ENCODE measurements at regions not wholly inside any gene's neighbourhood (a gene's known extent, or its start where the extent isn't known, plus 50 kb on each side); places are given as distances from the start of the nearest gene placed in this dataset.

GRCh38 chr14:51535443-51536044 lies 116.2 kb upstream of the FRMD6 start:
- no peak overlapping the region for H3K27ac Mint-ChIP-seq (ENCODE audit: unreplicated experiment)
- H3K36me3 Mint-ChIP-seq (ENCODE audit: unreplicated experiment): no peaks in the 10 kb centered on the region

GRCh38 chr14:51538973-51539372 lies 112.7 kb upstream of the FRMD6 start:
- no peaks in the 10 kb centered on the region for H3K9me3 Mint-ChIP-seq (ENCODE audit: unreplicated experiment)
- no peaks in the 10 kb centered on the region for H3K36me3 Mint-ChIP-seq (ENCODE audit: unreplicated experiment)
- H3K27ac Mint-ChIP-seq (ENCODE audit: unreplicated experiment): no peak overlapping the region
- peaks cover 24% of the 10 kb centered on the region for H3K4me1 Mint-ChIP-seq (ENCODE audit: unreplicated experiment)
- H3K4me3 Mint-ChIP-seq (ENCODE audit: unreplicated experiment): no peak overlapping the region
- DNase-seq (ENCODE audit: extremely low spot score, unreplicated experiment): no peak
- H3K27me3 Mint-ChIP-seq (ENCODE audit: unreplicated experiment): no peaks in the 10 kb centered on the region
- TF ChIP-seq CTCF (IDR thresholded peaks at IDR 0.05): no peak

More at GRCh38 chr14:51535443-51536044, 116.2 kb upstream of the FRMD6 start:
- H3K9me3 Mint-ChIP-seq (ENCODE audit: unreplicated experiment): no peaks in the 10 kb centered on the region
- H3K4me3 Mint-ChIP-seq (ENCODE audit: unreplicated experiment): no peak overlapping the region
- DNase-seq (ENCODE audit: extremely low spot score, unreplicated experiment): no peak
- peaks cover 38% of the 10 kb centered on the region for H3K4me1 Mint-ChIP-seq (ENCODE audit: unreplicated experiment)
- H3K27me3 Mint-ChIP-seq (ENCODE audit: unreplicated experiment): no peaks in the 10 kb centered on the region
- TF ChIP-seq CTCF (IDR thresholded peaks at IDR 0.05): no peak

GRCh38 chr14:51539571-51540037 lies 112.1 kb upstream of the FRMD6 start:
- DNase-seq (ENCODE audit: extremely low spot score, unreplicated experiment): no peak
- Mint-ChIP-seq H3K9me3 (ENCODE audit: unreplicated experiment) (no peaks in the 10 kb centered on the region), H3K27ac (ENCODE audit: unreplicated experiment) (peak overlapping the region; percentile 75), H3K36me3 (ENCODE audit: unreplicated experiment) (no peaks in the 10 kb centered on the region), H3K4me3 (ENCODE audit: unreplicated experiment) (no peak overlapping the region), H3K4me1 (ENCODE audit: unreplicated experiment) (peaks cover 18% of the 10 kb centered on the region), H3K27me3 (ENCODE audit: unreplicated experiment) (no peaks in the 10 kb centered on the region)
- TF ChIP-seq CTCF (IDR thresholded peaks at IDR 0.05): no peak

GRCh38 chr14:51540364-51540763 lies 111.3 kb upstream of the FRMD6 start:
- no peak for DNase-seq (ENCODE audit: extremely low spot score, unreplicated experiment)
- TF ChIP-seq CTCF (IDR thresholded peaks at IDR 0.05): no peak
- no peaks in the 10 kb centered on the region for H3K27me3 Mint-ChIP-seq (ENCODE audit: unreplicated experiment)
- no peaks in the 10 kb centered on the region for H3K36me3 Mint-ChIP-seq (ENCODE audit: unreplicated experiment)
- no peak overlapping the region for H3K4me3 Mint-ChIP-seq (ENCODE audit: unreplicated experiment)
- peaks cover 17% of the 10 kb centered on the region for H3K4me1 Mint-ChIP-seq (ENCODE audit: unreplicated experiment)
- no peaks in the 10 kb centered on the region for H3K9me3 Mint-ChIP-seq (ENCODE audit: unreplicated experiment)
- no peak overlapping the region for H3K27ac Mint-ChIP-seq (ENCODE audit: unreplicated experiment)

GRCh38 chr14:51544471-51544870 lies 107.2 kb upstream of the FRMD6 start:
- Mint-ChIP-seq H3K4me1 (ENCODE audit: unreplicated experiment) (peaks cover 52% of the 10 kb centered on the region), H3K27ac (ENCODE audit: unreplicated experiment) (no peak overlapping the region), H3K9me3 (ENCODE audit: unreplicated experiment) (no peaks in the 10 kb centered on the region), H3K4me3 (ENCODE audit: unreplicated experiment) (no peak overlapping the region), H3K36me3 (ENCODE audit: unreplicated experiment) (no peaks in the 10 kb centered on the region), H3K27me3 (ENCODE audit: unreplicated experiment) (no peaks in the 10 kb centered on the region)
- DNase-seq (ENCODE audit: extremely low spot score, unreplicated experiment): no peak
- TF ChIP-seq CTCF (IDR thresholded peaks at IDR 0.05): no peak

All from osteocyte (in vitro differentiated cells).